DMS153 (cell line): ENCODE measurements at regions not wholly inside any gene's neighbourhood (a gene's known extent, or its start where the extent isn't known, plus 50 kb on each side); places are given as distances from the start of the nearest gene placed in this dataset.

Experiments
- DNase-seq: peaks from one replicate; lab custom pipeline; 2025; lab: John Stamatoyannopoulos, UW

GRCh38 chr3:66165660-66166059 is 55.1 kb upstream of the SLC25A26 start:
- DNase-seq: no peak

GRCh38 chr3:66164155-66164554 is 56.6 kb upstream of the SLC25A26 start:
- no peak for DNase-seq

- no peak for DNase-seq
These were observed 57.6 kb upstream of the SLC25A26 start for GRCh38 chr3:66163222-66163621.

- no peak for DNase-seq
These were observed 58.0 kb upstream of the SLC25A26 start for GRCh38 chr3:66162766-66163165.

GRCh38 chr3:66158933-66159683 is 61.7 kb upstream of the SLC25A26 start:
- no peak for DNase-seq

GRCh38 chr3:66154444-66154861 is 66.3 kb upstream of the SLC25A26 start:
- no peak for DNase-seq

- no peak for DNase-seq
These were observed 67.0 kb upstream of the SLC25A26 start for GRCh38 chr3:66153481-66154443.

- DNase-seq: no peak
These were observed 68.5 kb upstream of the SLC25A26 start for GRCh38 chr3:66152336-66152735.

GRCh38 chr3:66150977-66151376 is 69.8 kb upstream of the SLC25A26 start:
- no peak for DNase-seq

GRCh38 chr3:66149269-66149668 is 71.5 kb upstream of the SLC25A26 start:
- no peak for DNase-seq

- DNase-seq: no peak
These were observed 75.4 kb upstream of the SLC25A26 start for GRCh38 chr3:66145408-66145733.

- no peak for DNase-seq
These were observed 76.0 kb upstream of the SLC25A26 start for GRCh38 chr3:66144568-66145407.

GRCh38 chr3:66142079-66142478 is 78.7 kb upstream of the SLC25A26 start:
- DNase-seq: no peak

GRCh38 chr3:66140743-66141372 is 79.9 kb upstream of the SLC25A26 start:
- no peak for DNase-seq

GRCh38 chr3:66140106-66140505 is 80.7 kb upstream of the SLC25A26 start:
- no peak for DNase-seq

GRCh38 chr3:66139415-66139814 is 81.4 kb upstream of the SLC25A26 start:
- no peak for DNase-seq

- DNase-seq: peak; percentile 25
These were observed 82.2 kb upstream of the SLC25A26 start for GRCh38 chr3:66138336-66139313.

- DNase-seq: no peak
These were observed 84.2 kb upstream of the SLC25A26 start for GRCh38 chr3:66136597-66136996.

- DNase-seq: no peak
These were observed 86.9 kb upstream of the SLC25A26 start for GRCh38 chr3:66133853-66134445.
